Stimulated activated CD8-positive, alpha-beta memory T cell treated with anti-CD3 and anti-CD28 coated beads, Interleukin-4, amount 100 ng/mL, for 1 hour (primary cell): ENCODE measurements at regions not wholly inside any gene's neighbourhood (a gene's known extent, or its start where the extent isn't known, plus 50 kb on each side); places are given as distances from the start of the nearest gene placed in this dataset.

Experiments used
- DNase-seq, 2 donors: peaks; one replicate each; pipeline ENCODE4 v3.0.0-alpha.2; 2020; ENCODE audit warnings: low read depth in 2 of 2, low spot score in 1 of 2

DNA sequence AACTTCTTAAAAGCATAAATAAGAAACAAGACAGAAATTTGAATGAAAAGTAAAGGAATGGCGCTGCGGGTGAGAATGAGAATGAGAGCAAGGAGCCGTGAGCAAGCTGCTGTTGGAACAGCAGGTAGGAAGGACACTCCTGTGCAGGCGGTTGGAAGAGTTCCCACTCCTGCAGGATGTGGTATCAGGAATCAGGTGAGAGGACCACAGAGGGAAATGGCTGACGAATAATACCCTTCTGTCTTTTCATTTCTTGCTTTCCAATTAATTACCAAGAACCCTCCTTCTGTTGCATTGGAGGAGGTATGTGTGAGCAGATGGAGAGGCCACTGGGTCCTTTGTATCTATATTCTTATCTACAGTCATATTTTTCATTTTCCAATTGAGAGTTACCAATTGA, 1504.2 kb downstream of the EFNB2 start:
- no peak for DNase-seq

DNA sequence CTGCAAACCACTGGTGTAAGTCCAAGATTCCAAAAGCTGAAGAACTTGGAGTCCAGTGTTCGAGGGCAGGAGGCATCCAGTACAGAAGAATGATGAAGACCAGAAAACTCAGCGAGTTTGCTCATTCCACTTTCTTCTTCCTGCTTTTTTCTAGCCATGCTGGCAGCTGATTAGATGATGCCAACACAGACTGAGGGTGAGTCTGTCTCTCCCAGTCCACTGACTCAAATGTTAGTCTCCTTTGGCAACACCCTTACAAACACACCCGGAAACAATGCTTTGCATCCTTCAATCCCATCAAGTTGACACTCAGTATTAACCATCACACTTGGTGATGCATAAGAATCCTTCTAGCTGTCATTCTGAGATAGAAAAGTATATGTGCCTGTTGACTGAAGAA, 1504.6 kb downstream of the EFNB2 start:
- DNase-seq, result no peak

GRCh38 chr13:105019073-105019472, 1516.4 kb downstream of the EFNB2 start:
- DNase-seq, result no peak

DNA sequence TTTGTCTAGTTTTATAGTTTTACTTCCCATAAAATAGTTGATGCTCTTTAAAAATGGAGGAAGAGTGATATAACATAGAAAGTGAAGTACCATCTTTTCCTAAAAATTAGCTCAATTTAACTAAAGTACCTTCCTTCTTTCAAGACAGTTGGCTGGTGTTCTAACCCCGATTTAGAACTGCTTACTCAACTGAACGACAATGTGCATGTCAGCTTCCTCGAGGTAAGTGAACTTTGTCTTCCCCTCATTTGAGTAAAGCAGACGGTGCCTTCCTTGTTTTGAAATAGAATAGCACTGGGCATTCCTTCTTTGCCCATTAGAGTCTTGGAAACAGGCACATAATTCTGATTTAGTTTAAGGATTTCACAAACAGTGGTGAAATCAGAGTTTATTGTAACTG, 1519.2 kb downstream of the EFNB2 start:
- no peak for DNase-seq

GRCh38 chr13:105008604-105009003, 1526.9 kb downstream of the EFNB2 start:
- DNase-seq, result no peak

DNA sequence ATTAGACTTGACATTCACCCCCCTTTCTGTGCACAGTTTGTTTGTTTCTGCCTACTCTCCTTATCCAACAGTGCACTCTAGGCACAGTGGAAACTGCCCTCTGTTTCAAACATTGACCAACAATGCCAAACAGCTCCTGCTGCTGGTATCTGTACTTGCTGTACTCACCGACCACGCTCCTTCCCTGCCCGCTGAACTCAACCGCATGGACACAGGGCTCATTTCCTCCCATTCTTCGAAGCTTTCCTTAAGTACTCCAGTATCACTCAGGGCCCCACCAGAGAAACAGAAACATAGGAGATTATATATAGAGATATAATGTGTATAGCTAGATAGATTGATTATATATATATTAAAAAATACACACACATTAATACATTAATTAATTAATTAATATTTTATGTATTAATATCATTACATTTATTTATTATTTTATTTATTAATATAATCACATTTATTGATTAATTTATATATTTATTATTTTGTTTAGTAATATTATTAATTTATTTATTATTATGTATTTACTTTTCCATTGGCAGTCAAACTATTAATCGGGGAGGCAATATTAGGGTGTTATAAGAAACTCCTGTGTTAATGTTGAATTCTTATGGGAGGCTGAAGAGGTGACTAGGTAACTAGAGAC, 1528.2 kb downstream of the EFNB2 start:
- DNase-seq, result no peak

GRCh38 chr13:104996022-104996421, 1539.4 kb downstream of the EFNB2 start:
- DNase-seq, result no peak

GRCh38 chr13:104993708-104994107, 1541.8 kb downstream of the EFNB2 start:
- no peak for DNase-seq

DNA sequence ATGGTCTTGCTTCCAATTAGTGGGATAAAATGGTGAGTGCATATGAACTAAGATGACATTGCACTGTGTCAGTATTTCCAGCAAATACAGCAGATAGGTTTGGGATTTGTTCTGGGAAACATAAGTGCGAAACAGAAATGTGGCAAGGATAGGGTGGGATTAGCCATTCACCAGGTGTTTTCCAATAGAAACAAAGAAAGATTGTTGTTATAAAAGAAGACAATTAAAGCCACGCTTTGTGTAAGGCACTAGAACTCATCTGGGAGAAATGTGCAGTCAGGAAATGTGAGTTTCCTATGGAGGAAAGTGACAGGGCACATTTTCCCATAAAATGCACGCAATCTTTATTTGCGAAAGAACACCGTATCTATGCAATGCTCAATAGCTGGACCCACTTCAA, 1547.8 kb downstream of the EFNB2 start:
- no peak for DNase-seq

- no peak for DNase-seq
These were observed 1551.1 kb downstream of the EFNB2 start for GRCh38 chr13:104984296-104984818.

- DNase-seq, result no peak
These were observed 1551.9 kb downstream of the EFNB2 start for GRCh38 chr13:104983601-104984000.

GRCh38 chr13:104980586-104980985, 1554.9 kb downstream of the EFNB2 start:
- DNase-seq, result no peak

- no peak for DNase-seq
These were observed 1556.0 kb downstream of the EFNB2 start for GRCh38 chr13:104979281-104980030.

DNA sequence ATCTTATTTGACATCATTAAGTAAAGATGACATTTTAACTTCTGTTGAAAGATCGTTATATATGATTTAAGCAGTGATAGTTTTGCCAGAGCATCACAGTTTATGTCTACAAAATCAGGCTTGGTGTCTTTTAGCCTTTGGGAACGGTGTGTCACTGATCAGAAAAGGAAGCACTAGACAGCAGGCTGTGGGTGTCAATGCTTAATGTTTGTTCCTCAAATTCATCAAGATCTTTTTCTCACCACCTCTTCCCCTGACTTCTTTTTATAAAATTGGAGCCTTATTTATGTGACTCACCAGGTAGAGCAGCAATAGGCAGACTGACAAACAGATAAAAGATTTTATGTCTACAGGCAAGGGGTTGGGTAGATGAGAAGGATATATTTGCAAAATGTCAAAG, 1558.5 kb downstream of the EFNB2 start:
- no peak for DNase-seq

DNA sequence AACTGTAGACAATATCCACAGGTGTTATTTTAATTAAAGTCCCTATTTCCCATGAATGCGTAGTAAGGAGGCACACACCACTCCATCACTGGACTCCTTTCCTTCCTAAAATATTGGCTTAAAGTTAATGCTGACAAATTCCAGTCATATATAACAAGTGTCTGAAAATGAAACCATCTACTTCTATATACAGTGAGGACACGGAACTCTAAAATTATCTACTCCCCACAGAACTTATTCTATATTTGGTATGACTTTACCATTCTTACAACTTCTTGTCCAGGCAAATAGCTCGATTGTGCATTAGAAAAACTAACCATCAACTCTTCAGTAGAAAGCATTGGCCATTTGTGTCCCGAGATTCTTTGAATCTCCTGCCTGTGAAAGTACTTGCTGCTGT, 1560.2 kb downstream of the EFNB2 start:
- DNase-seq, result no peak

DNA sequence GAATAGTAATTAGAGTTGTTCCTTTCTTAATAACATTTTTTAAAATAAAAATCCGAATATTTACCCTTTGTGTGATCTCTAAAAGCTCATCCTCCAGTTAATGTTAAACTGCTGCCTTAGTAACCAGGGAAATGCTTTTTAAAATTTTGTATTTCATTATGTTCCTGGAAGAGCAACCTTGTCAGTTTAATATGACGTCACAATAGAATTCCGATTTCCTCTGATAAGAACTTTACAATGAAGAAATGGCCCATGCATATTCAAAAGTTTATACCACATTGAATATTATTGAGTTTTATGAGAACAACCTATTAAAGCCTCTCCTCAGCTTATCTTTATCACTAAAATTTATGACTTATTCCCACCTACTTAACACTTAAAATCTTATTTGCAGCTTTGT, 1566.6 kb downstream of the EFNB2 start:
- DNase-seq, result no peak

DNA sequence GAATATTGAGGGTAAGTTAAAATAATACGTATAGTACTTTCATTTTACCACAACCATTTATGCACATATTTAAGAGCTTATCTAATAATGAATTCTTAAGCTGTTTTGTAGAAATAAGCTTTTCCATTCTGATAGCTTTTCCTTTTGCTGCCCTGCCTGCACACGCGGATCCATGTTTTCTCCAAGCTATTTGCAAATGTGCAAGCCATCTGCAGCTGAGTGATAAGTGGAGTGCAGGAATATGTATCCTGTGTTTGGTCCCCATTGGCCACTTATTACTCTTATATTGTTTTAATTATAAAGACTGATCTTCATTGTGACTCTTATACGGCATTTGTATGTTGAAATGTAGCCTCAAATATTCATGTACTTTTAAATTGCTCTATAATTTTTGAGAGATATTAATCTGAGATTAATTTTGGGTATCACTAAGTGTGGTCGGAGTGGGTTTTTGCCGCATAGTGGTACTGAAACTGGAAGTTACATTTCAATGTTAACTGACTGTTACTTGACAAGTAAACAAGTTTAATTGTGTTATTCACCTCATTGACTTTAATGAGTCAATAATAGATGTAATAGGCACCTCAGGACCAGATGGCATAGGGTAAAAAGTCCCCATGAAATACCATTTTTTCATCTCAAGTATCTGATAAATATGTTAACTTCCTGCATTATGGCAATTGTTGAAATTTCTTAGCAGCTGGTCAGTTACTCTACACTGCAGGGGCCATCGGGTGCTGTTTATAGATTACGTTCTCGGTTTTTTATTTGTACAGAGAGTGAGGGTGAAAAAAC, 1567.4 kb downstream of the EFNB2 start:
- DNase-seq, result no peak

DNA sequence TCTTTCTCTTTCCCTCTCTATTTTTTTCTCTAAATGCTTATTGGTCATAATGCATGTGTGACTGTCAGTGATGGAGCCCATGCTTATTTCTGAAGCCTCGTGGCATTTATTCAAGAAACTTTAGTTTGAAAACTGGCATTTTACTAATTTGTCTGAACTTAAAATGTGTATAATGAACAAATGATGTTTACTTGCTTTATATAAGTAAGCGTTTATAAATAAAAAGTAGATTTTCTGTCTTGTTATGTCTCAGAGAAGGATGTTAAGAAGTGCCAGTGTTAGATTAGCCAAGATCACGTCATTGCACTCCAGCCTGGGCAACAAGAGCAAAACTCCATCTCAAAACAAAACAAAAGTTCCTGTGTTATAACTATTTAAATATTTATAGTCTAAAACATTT, 1568.1 kb downstream of the EFNB2 start:
- no peak for DNase-seq

GRCh38 chr13:104962411-104962810, 1573.1 kb downstream of the EFNB2 start:
- no peak for DNase-seq

GRCh38 chr13:104961246-104961645, 1574.2 kb downstream of the EFNB2 start:
- no peak for DNase-seq

DNA sequence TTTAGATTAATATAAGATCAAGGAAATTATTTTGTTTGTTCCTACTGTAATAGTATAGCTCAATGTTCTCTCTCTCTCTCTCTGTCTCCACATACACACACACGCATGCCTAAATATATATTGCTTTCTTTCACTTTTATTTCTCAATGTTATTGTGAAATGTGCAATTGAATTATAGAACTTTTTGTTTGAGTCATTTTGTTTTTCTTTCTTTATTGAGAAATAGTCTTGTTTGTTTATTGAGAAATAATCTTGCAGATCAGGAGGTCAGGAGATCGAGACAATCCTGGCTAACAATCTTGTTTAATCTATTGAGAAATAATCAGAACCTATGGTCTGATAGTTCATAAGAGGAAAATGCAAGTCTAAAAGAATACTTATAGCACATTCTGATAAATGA, 1581.3 kb downstream of the EFNB2 start:
- DNase-seq, result no peak

GRCh38 chr13:104953588-104953987, 1581.9 kb downstream of the EFNB2 start:
- no peak for DNase-seq
